ENCODE measurements at regions not wholly inside any gene's neighbourhood (a gene's known extent, or its start where the extent isn't known, plus 50 kb on each side); places are given as distances from the start of the nearest gene placed in this dataset.

DNA sequence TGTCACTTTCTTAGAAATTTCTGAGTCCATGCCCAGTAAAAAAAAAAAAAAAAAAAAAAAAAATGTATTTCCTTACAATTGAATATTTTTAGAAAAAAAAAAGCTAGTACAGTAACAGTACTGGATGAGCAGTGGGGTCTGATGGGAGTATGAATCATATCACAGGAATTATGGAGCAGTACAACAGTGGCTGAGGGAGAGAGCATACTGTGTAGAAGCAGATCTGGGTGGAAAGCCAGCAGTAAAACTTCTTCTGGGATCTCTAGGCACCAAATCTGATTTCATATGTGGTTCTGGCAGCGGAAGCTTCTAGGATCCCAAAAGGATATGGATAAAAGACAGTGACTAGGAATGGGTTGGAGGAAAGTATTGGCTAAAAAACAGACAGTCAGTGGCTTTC lies 414.9 kb upstream of the FSHR start:
- TF ChIP-seq, protein P1, sequence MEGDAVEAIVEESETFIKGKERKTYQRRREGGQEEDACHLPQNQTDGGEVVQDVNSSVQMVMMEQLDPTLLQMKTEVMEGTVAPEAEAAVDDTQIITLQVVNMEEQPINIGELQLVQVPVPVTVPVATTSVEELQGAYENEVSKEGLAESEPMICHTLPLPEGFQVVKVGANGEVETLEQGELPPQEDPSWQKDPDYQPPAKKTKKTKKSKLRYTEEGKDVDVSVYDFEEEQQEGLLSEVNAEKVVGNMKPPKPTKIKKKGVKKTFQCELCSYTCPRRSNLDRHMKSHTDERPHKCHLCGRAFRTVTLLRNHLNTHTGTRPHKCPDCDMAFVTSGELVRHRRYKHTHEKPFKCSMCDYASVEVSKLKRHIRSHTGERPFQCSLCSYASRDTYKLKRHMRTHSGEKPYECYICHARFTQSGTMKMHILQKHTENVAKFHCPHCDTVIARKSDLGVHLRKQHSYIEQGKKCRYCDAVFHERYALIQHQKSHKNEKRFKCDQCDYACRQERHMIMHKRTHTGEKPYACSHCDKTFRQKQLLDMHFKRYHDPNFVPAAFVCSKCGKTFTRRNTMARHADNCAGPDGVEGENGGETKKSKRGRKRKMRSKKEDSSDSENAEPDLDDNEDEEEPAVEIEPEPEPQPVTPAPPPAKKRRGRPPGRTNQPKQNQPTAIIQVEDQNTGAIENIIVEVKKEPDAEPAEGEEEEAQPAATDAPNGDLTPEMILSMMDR (conservative IDR thresholded peaks at IDR 0.05 in 1 of 2, IDR thresholded peaks at IDR 0.05 in 1 of 2; ENCODE audit: extremely low read depth in 1 of 2, insufficient read depth in 1 of 2, low read depth in 1 of 2, low read length in 2 of 2) = no peak
- no peak for TF ChIP-seq EZH2 (IDR thresholded peaks at IDR 0.05; ENCODE audit: borderline replicate concordance, low read length)

Data from mammary epithelial cell (primary cell).